ENCODE measurements at regions not wholly inside any gene's neighbourhood (a gene's known extent, or its start where the extent isn't known, plus 50 kb on each side); places are given as distances from the start of the nearest gene placed in this dataset.
A peak's percentile ranks its signal among the peaks of the same experiment; 100 is the strongest.

- DNase-seq (no peak), ATAC-seq (ENCODE audit: low read depth) (no peak)
- POLR2A ChIA-PET = no interaction called here
- Mint-ChIP-seq H3K27ac (no peak overlapping the region), H3K4me1 (no peaks in the 10 kb centered on the region), H3K9me3 (no peaks in the 10 kb centered on the region), H3K27me3 (no peaks in the 10 kb centered on the region), H3K4me3 (no peak overlapping the region), H3K36me3 (no peaks in the 10 kb centered on the region)
Observed at GRCh38 chr2:16155766-16156165, 215.4 kb downstream of the MYCN start.

GRCh38 chr2:16155366-16155765 is 215.0 kb downstream of the MYCN start:
- Mint-ChIP-seq H3K9me3 (no peaks in the 10 kb centered on the region), H3K4me3 (no peak overlapping the region), H3K36me3 (no peaks in the 10 kb centered on the region), H3K27ac (no peak overlapping the region), H3K27me3 (no peaks in the 10 kb centered on the region), H3K4me1 (no peaks in the 10 kb centered on the region)
- POLR2A ChIA-PET = no interaction called here
- ATAC-seq (ENCODE audit: low read depth) = no peak
- no peak for DNase-seq

GRCh38 chr2:16154501-16155280 is 214.3 kb downstream of the MYCN start:
- no peak for DNase-seq
- Mint-ChIP-seq H3K27ac (no peak overlapping the region), H3K36me3 (no peaks in the 10 kb centered on the region), H3K4me3 (no peak overlapping the region), H3K4me1 (no peaks in the 10 kb centered on the region), H3K9me3 (no peaks in the 10 kb centered on the region), H3K27me3 (no peaks in the 10 kb centered on the region)
- POLR2A ChIA-PET = no interaction called here
- ATAC-seq (ENCODE audit: low read depth) = no peak

- no peaks in the 10 kb centered on the region for H3K27me3 Mint-ChIP-seq
- no peaks in the 10 kb centered on the region for H3K4me1 Mint-ChIP-seq
- H3K4me3 Mint-ChIP-seq = no peak overlapping the region
- no peak overlapping the region for H3K27ac Mint-ChIP-seq
- POLR2A ChIA-PET = no interaction called here
- no peaks in the 10 kb centered on the region for H3K9me3 Mint-ChIP-seq
- DNase-seq = no peak
- H3K36me3 Mint-ChIP-seq = no peaks in the 10 kb centered on the region
- no peak for ATAC-seq (ENCODE audit: low read depth)
Observed at GRCh38 chr2:16154061-16154460, 213.7 kb downstream of the MYCN start.

- Mint-ChIP-seq H3K36me3 (no peaks in the 10 kb centered on the region), H3K9me3 (no peaks in the 10 kb centered on the region), H3K27ac (no peak overlapping the region), H3K27me3 (no peaks in the 10 kb centered on the region), H3K4me3 (no peak overlapping the region), H3K4me1 (no peaks in the 10 kb centered on the region)
- ATAC-seq (ENCODE audit: low read depth) = no peak
- POLR2A ChIA-PET = no interaction called here
- no peak for DNase-seq
Observed at GRCh38 chr2:16153754-16154035, 213.3 kb downstream of the MYCN start.

GRCh38 chr2:16152928-16153753 is 212.8 kb downstream of the MYCN start:
- no peaks in the 10 kb centered on the region for H3K4me1 Mint-ChIP-seq
- DNase-seq (no peak), ATAC-seq (ENCODE audit: low read depth) (no peak)
- no peaks in the 10 kb centered on the region for H3K36me3 Mint-ChIP-seq
- H3K4me3 Mint-ChIP-seq = no peak overlapping the region
- no peak overlapping the region for H3K27ac Mint-ChIP-seq
- POLR2A ChIA-PET = no interaction called here
- no peaks in the 10 kb centered on the region for H3K9me3 Mint-ChIP-seq
- H3K27me3 Mint-ChIP-seq = no peaks in the 10 kb centered on the region

- POLR2A ChIA-PET = no interaction called here
- ATAC-seq (ENCODE audit: low read depth) (no peak), DNase-seq (no peak)
- H3K9me3 Mint-ChIP-seq = no peaks in the 10 kb centered on the region
- H3K4me3 Mint-ChIP-seq = no peak overlapping the region
- no peaks in the 10 kb centered on the region for H3K27me3 Mint-ChIP-seq
- H3K36me3 Mint-ChIP-seq = no peaks in the 10 kb centered on the region
- H3K4me1 Mint-ChIP-seq = no peaks in the 10 kb centered on the region
- no peak overlapping the region for H3K27ac Mint-ChIP-seq
Observed at GRCh38 chr2:16152071-16152927, 211.9 kb downstream of the MYCN start.

GRCh38 chr2:16151651-16152050 is 211.3 kb downstream of the MYCN start:
- no peak for DNase-seq
- no peaks in the 10 kb centered on the region for H3K36me3 Mint-ChIP-seq
- POLR2A ChIA-PET = no interaction called here
- H3K4me3 Mint-ChIP-seq = no peak overlapping the region
- no peaks in the 10 kb centered on the region for H3K27me3 Mint-ChIP-seq
- no peak overlapping the region for H3K27ac Mint-ChIP-seq
- no peaks in the 10 kb centered on the region for H3K4me1 Mint-ChIP-seq
- no peak for ATAC-seq (ENCODE audit: low read depth)
- H3K9me3 Mint-ChIP-seq = no peaks in the 10 kb centered on the region

GRCh38 chr2:16151281-16151570 is 210.9 kb downstream of the MYCN start:
- Mint-ChIP-seq H3K9me3 (no peaks in the 10 kb centered on the region), H3K27me3 (no peaks in the 10 kb centered on the region), H3K36me3 (no peaks in the 10 kb centered on the region), H3K27ac (no peak overlapping the region), H3K4me1 (no peaks in the 10 kb centered on the region), H3K4me3 (no peak overlapping the region)
- POLR2A ChIA-PET = no interaction called here
- DNase-seq (no peak), ATAC-seq (ENCODE audit: low read depth) (no peak)

- H3K4me3 Mint-ChIP-seq = no peak overlapping the region
- no peaks in the 10 kb centered on the region for H3K4me1 Mint-ChIP-seq
- POLR2A ChIA-PET = no interaction called here
- ATAC-seq (ENCODE audit: low read depth) = no peak
- no peaks in the 10 kb centered on the region for H3K36me3 Mint-ChIP-seq
- no peak overlapping the region for H3K27ac Mint-ChIP-seq
- DNase-seq = no peak
- H3K9me3 Mint-ChIP-seq = no peaks in the 10 kb centered on the region
- no peaks in the 10 kb centered on the region for H3K27me3 Mint-ChIP-seq
Observed at GRCh38 chr2:16150456-16151280, 210.3 kb downstream of the MYCN start.

GRCh38 chr2:16149349-16150243 is 209.2 kb downstream of the MYCN start:
- ATAC-seq (ENCODE audit: low read depth) (peak; percentile 49), DNase-seq (no peak)
- H3K4me3 Mint-ChIP-seq = no peak overlapping the region
- no peaks in the 10 kb centered on the region for H3K27me3 Mint-ChIP-seq
- no peaks in the 10 kb centered on the region for H3K9me3 Mint-ChIP-seq
- no peaks in the 10 kb centered on the region for H3K4me1 Mint-ChIP-seq
- POLR2A ChIA-PET = no interaction called here
- H3K36me3 Mint-ChIP-seq = no peaks in the 10 kb centered on the region
- H3K27ac Mint-ChIP-seq = no peak overlapping the region

- Mint-ChIP-seq H3K4me3 (no peak overlapping the region), H3K4me1 (no peaks in the 10 kb centered on the region), H3K36me3 (no peaks in the 10 kb centered on the region), H3K27ac (no peak overlapping the region), H3K27me3 (no peaks in the 10 kb centered on the region), H3K9me3 (no peaks in the 10 kb centered on the region)
- no peak for DNase-seq
- peak; percentile 85 for ATAC-seq (ENCODE audit: low read depth)
- POLR2A ChIA-PET = no interaction called here
Observed at GRCh38 chr2:16148632-16149348, 208.4 kb downstream of the MYCN start.

Measured in activated naive CD8-positive, alpha-beta T cell treated with anti-CD3 and anti-CD28 coated beads, Interleukin-2, amount 10 ng/mL, durations not matched to agents 7 days and 5 days (primary cell).